ENCODE measurements at regions not wholly inside any gene's neighbourhood (a gene's known extent, or its start where the extent isn't known, plus 50 kb on each side); places are given as distances from the start of the nearest gene placed in this dataset.

- no peak overlapping the region for H3K27ac Mint-ChIP-seq
These were observed 109.5 kb upstream of the NFIA start for GRCh38 chr1:60972841-60973364.

GRCh38 chr1:60971330-60971729 lies 111.0 kb upstream of the NFIA start:
- H3K27ac Mint-ChIP-seq: no peak overlapping the region
- H3K36me3 Mint-ChIP-seq: peaks cover 5% of the 10 kb centered on the region
- peaks cover 32% of the 10 kb centered on the region for H3K27me3 Mint-ChIP-seq
- H3K9me3 Mint-ChIP-seq: peaks cover 7% of the 10 kb centered on the region
- H3K4me3 Mint-ChIP-seq: no peak overlapping the region
- ATAC-seq: peak; percentile 37
- no peaks in the 10 kb centered on the region for H3K4me1 Mint-ChIP-seq

More at GRCh38 chr1:60972841-60973364, 109.5 kb upstream of the NFIA start:
- Mint-ChIP-seq H3K27me3 (peaks cover 19% of the 10 kb centered on the region), H3K4me3 (no peak overlapping the region), H3K4me1 (no peaks in the 10 kb centered on the region), H3K9me3 (no peaks in the 10 kb centered on the region), H3K36me3 (no peaks in the 10 kb centered on the region)
- ATAC-seq: no peak

DNA sequence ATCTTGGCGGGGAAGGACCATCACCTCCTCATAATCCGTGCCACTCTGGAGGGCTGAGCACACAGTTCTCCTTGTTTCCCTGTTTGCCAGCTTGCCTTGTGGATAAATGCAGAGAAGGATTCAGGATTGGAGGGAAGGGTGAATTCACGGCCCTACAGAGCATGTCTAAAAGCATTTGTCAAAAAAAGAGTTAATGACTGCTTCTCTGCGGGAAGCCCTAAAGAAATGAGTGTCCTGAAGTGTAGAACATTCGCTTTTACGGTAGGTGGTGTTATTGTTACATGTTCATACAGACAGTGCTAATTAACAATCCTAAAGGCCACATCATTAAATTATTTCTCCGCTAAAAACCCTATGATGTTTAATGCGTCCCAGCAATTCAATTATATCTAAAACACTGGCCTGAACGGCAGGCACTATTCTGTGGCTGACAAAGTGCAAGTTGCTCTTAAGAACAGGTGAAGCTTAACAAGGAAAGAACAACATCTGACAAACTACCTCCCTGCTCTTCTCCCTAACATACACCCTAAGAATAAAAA lies 112.3 kb upstream of the NFIA start:
- Mint-ChIP-seq H3K27ac (no peak overlapping the region), H3K27me3 (peaks cover 32% of the 10 kb centered on the region), H3K9me3 (peaks cover 10% of the 10 kb centered on the region), H3K4me1 (no peaks in the 10 kb centered on the region), H3K36me3 (peaks cover 5% of the 10 kb centered on the region), H3K4me3 (no peak overlapping the region)
- no peak for ATAC-seq

DNA sequence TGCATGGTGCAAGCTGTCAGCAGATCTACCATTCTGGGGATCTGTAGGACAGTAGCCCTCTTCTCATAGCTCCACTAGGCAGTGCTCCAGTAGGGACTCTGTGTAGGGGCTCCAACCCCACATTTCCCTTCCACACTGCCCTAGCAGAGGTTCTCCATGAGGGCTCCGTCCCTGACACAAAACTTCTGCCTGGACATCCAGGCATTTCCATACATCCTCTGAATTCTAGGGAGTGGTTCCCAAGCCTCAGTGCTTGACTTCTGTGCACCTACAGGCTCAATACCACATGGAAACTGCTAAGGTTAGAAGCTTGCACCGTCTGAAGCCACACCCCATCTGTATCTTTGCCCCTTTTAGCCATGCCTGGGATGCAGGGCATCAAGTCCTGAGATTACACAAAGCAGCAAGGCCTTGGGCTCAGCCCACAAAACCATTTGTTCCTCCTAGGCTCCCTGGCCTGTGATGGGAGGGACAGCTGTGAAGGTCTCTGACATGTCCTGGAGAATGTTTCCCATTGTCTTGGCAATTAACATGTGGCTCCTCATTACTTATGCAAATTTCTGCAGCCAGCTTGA lies 117.0 kb upstream of the NFIA start:
- no peak for ATAC-seq
- Mint-ChIP-seq H3K4me1 (no peaks in the 10 kb centered on the region), H3K9me3 (peaks cover 14% of the 10 kb centered on the region), H3K27ac (no peak overlapping the region), H3K27me3 (peaks cover 37% of the 10 kb centered on the region), H3K4me3 (no peak overlapping the region), H3K36me3 (peaks cover 5% of the 10 kb centered on the region)

DNA sequence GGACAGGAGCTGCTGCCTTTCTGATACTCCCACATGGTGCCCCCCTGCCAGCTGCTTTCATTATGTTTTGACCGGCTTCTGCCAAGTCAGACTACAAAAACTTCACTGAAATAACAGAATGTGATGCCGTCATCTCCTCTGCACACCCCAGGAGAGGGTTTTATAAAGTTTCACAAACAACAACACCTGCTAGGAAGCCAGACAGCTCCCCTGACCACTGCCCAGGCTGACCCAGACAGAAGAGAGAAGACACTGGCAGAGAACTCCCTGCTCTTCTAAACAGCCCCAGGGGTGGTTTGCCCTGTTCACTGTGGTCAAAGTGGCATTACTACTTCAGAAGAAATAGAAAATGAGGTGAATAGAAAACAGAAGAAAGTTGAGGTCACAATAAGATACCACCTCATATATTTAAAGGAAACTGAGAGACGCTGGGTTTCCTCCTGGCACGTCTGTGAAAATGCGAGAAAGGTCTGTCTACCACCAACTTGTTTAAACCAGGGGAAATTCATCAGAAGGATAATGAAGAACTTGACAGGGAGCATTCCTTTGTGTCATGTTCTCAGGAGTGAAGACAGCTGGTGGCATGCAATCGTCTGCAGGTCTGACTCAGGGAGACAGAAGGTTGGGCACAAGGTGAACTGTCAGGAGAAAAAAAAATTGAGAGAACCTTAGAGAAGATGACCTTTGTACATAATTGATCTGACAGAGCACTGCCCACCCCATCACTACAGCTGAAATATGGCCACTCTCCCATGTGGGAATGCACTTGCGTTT lies 119.0 kb upstream of the NFIA start:
- Mint-ChIP-seq H3K27me3 (peaks cover 27% of the 10 kb centered on the region), H3K36me3 (peaks cover 5% of the 10 kb centered on the region), H3K4me1 (no peaks in the 10 kb centered on the region), H3K9me3 (peaks cover 14% of the 10 kb centered on the region), H3K27ac (no peak overlapping the region), H3K4me3 (no peak overlapping the region)
- no peak for ATAC-seq

GRCh38 chr1:60960891-60961461 lies 121.4 kb upstream of the NFIA start:
- ATAC-seq: no peak
- Mint-ChIP-seq H3K27me3 (peaks cover 19% of the 10 kb centered on the region), H3K27ac (no peak overlapping the region), H3K4me3 (no peak overlapping the region), H3K9me3 (peaks cover 7% of the 10 kb centered on the region), H3K4me1 (no peaks in the 10 kb centered on the region), H3K36me3 (no peaks in the 10 kb centered on the region)

- H3K9me3 Mint-ChIP-seq: peaks cover 5% of the 10 kb centered on the region
- no peaks in the 10 kb centered on the region for H3K36me3 Mint-ChIP-seq
- H3K4me3 Mint-ChIP-seq: no peak overlapping the region
- no peak for ATAC-seq
- H3K27me3 Mint-ChIP-seq: peaks cover 23% of the 10 kb centered on the region
- no peak overlapping the region for H3K27ac Mint-ChIP-seq
- H3K4me1 Mint-ChIP-seq: no peaks in the 10 kb centered on the region
These were observed 122.7 kb upstream of the NFIA start for GRCh38 chr1:60959701-60960100.

DNA sequence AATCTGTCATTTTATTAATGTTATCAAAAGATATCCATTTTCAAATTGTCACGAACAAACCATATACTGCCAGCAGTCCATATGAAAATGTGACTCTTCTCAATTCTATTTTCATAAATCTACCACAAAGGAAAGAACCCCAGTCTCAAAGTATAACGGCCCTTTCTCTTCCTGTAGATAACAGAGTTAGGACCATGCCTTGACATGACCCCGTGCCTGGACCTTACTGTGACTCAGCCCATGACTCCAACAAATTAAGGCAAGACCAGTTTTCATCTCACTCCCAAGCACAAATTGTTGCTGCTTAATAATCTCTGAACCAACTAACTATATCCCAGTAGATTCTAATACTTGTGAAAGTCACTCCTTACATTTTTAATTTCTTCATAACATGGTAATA lies 124.4 kb upstream of the NFIA start:
- Mint-ChIP-seq H3K27ac (no peak overlapping the region), H3K36me3 (no peaks in the 10 kb centered on the region), H3K4me1 (no peaks in the 10 kb centered on the region), H3K4me3 (no peak overlapping the region), H3K27me3 (peaks cover 31% of the 10 kb centered on the region), H3K9me3 (peaks cover 6% of the 10 kb centered on the region)
- no peak for ATAC-seq

DNA sequence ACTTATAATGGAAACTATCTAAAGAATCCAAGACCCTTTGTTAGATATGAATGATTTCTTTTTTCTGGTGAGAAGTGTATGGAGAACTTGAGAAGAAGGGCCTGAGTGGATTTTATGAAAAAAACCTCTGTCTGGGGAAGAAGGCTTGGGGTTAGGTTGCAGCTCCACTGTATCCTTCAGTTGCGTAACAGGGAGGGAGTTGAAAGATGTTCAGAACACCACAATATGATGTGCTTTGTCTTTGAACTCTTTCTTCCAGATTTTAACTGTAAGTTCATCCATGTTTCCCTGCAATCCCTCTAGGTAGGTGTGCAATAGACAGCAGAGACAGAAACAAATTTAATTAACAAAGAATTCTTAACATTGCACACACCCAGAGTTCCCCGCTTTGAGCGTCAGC lies 125.8 kb upstream of the NFIA start:
- Mint-ChIP-seq H3K4me3 (no peak overlapping the region), H3K36me3 (no peaks in the 10 kb centered on the region), H3K4me1 (no peaks in the 10 kb centered on the region), H3K27ac (no peak overlapping the region), H3K27me3 (peaks cover 31% of the 10 kb centered on the region), H3K9me3 (peaks cover 6% of the 10 kb centered on the region)
- ATAC-seq: no peak

DNA sequence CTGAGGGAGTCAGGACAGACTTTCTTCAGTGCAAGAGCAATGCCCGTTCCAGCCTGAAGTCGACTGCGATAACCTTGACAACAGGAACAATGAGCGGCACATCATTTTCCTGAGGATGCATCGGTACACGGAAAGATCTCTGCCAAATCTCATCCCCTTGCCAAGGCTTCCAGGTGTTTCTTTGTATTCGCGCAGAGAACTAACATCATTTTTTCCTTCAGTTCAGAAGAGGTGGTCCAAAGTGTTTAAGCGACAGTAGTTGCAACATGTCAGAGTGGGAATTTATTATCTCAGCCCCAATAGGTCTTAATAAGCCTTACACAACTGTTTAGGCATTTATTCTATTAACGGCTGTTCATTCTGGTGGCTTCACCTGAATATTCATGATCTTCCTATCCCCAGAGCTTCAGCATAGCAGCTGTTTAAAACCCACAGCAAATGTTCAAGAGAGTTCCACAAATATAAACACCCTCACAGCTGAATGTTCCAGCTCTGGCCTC lies 129.7 kb upstream of the NFIA start:
- H3K27ac Mint-ChIP-seq: no peak overlapping the region
- H3K4me1 Mint-ChIP-seq: no peaks in the 10 kb centered on the region
- no peaks in the 10 kb centered on the region for H3K36me3 Mint-ChIP-seq
- H3K9me3 Mint-ChIP-seq: peaks cover 6% of the 10 kb centered on the region
- H3K27me3 Mint-ChIP-seq: peaks cover 27% of the 10 kb centered on the region
- no peak for ATAC-seq
- no peak overlapping the region for H3K4me3 Mint-ChIP-seq

DNA sequence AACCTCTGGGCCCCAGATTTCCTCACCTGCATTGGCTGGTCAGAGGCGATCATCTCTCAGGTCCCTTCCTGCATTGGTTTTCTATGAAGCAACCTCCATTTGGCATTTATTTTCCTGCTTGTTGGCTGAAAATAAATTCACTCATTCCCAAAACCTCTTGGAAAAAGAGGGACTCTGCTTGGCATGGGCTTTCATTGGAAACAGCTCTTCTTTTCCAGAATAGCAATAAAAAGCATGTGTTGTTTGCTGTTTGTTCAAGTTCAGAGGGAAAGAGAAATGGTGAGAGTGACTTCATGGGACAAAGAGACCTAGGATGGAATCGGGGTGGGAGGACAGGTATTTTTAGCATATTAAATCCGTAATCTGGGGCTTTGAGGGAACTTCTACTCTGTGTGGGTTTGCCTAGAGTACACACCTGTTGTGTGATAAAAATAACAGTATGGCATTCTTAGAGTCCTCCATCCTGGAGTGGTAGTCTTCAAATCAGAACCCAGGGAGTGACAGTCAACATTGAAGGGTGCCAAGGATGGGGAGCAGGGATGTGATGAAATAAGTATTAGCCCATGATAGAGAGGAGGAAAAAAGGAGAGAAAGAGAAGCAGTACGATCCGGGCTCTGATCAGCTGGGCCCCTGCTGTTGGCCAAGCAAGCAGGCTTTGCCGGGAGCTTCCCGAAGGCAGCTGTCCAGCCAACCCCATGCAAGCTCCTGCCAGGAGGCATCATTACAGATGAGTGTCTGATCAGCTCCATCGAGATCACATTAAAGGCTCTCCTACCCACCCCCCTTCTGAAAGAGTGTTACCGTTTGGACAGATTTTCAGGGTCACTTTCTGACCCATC lies 131.9 kb upstream of the NFIA start:
- Mint-ChIP-seq H3K27me3 (peaks cover 28% of the 10 kb centered on the region), H3K9me3 (peaks cover 6% of the 10 kb centered on the region), H3K27ac (no peak overlapping the region), H3K4me3 (no peak overlapping the region), H3K36me3 (no peaks in the 10 kb centered on the region), H3K4me1 (no peaks in the 10 kb centered on the region)
- no peak for ATAC-seq

DNA sequence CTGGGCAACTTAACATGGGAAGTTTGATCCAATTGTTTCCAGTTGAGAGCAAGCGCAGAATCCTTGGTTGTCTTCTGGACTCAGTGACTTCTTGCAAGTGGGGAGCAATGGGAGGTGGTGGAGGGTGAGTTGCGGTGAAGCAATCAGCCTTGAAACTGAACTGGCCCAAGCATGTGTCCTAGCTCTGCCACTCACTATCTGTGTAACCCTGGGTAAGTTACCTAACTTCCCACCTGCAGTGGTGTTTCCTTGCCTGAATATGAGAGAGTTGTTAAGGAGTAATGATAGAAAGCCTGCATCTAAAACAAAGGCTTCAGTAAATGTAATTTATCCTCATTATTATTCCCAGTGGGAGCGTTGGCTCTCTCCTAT lies 132.5 kb upstream of the NFIA start:
- Mint-ChIP-seq H3K36me3 (no peaks in the 10 kb centered on the region), H3K4me3 (no peak overlapping the region), H3K9me3 (peaks cover 4% of the 10 kb centered on the region), H3K4me1 (no peaks in the 10 kb centered on the region), H3K27me3 (peaks cover 25% of the 10 kb centered on the region), H3K27ac (no peak overlapping the region)
- ATAC-seq: no peak

- H3K4me1 Mint-ChIP-seq: no peaks in the 10 kb centered on the region
- no peak for ATAC-seq
- H3K36me3 Mint-ChIP-seq: no peaks in the 10 kb centered on the region
- H3K27ac Mint-ChIP-seq: no peak overlapping the region
- H3K27me3 Mint-ChIP-seq: peaks cover 20% of the 10 kb centered on the region
- no peak overlapping the region for H3K4me3 Mint-ChIP-seq
- H3K9me3 Mint-ChIP-seq: no peaks in the 10 kb centered on the region
These were observed 133.1 kb upstream of the NFIA start for GRCh38 chr1:60949154-60949825.

- Mint-ChIP-seq H3K4me3 (no peak overlapping the region), H3K4me1 (no peaks in the 10 kb centered on the region), H3K9me3 (no peaks in the 10 kb centered on the region), H3K27me3 (peaks cover 16% of the 10 kb centered on the region), H3K27ac (no peak overlapping the region), H3K36me3 (no peaks in the 10 kb centered on the region)
- ATAC-seq: no peak
These were observed 133.9 kb upstream of the NFIA start for GRCh38 chr1:60948486-60948885.

Measured in stimulated activated memory B cell treated with anti-CD40 and anti-IgM and Interleukin-4, amounts not matched to agents 10 μg/mL and 1 μg/mL and 100 μg/mL, for 72 hours (primary cell).